Tibial artery (tissue), 4 donors: ENCODE measurements at regions not wholly inside any gene's neighbourhood (a gene's known extent, or its start where the extent isn't known, plus 50 kb on each side); places are given as distances from the start of the nearest gene placed in this dataset.

Experiments
- DNase-seq, 2 donors: peaks; one replicate each; pipeline ENCODE4 v3.0.0-alpha.2; 2019
- H3K27ac ChIP-seq, 2 donors: fragments of 200-600 bp; sonication (generic) in 1 of 2; 1 replicate in 1 of 2; 2 replicates in 1 of 2; pipeline ENCODE4 v1.5.1; 2018 to 2019; ENCODE audit warnings: mild to moderate bottlenecking in 1 of 2
- H3K27me3 ChIP-seq, 2 donors: fragments of 200-600 bp; sonication (generic) in 1 of 2; one replicate each; pipeline versions ENCODE4 v1.5.1 to v1.6.0; 2016 to 2019
- H3K36me3 ChIP-seq, 3 donors: fragments of 200-600 bp; sonication (generic) in 2 of 3; one replicate each; pipeline ENCODE4 v1.5.1; 2016 to 2019; ENCODE audit warnings: mild to moderate bottlenecking in 2 of 3
- H3K4me1 ChIP-seq, 4 donors: fragments of 200-600 bp; sonication (generic) in 2 of 4; 1 replicate in 3 of 4; 2 replicates in 1 of 4; pipeline ENCODE4 v1.5.1; 2016 to 2019
- H3K4me3 ChIP-seq, 2 donors: fragments of 200-600 bp; sonication (generic) in 1 of 2; 1 replicate in 1 of 2; 2 replicates in 1 of 2; pipeline ENCODE4 v1.5.1; 2018 to 2019; ENCODE audit warnings: mild to moderate bottlenecking in 2 of 2
- H3K9me3 ChIP-seq, 3 donors: fragments of 200-600 bp; sonication (generic) in 1 of 3; one replicate each; pipeline ENCODE4 v1.5.1; 2016 to 2019
- CTCF ChIP-seq, 2 experiments: fragments of 200-600 bp in 1 of 2; fragments of 450-650 bp in 1 of 2; IDR thresholded peaks; one replicate each; pipeline ENCODE4 v1.5.1; 2017 to 2019; ENCODE audit warnings: antibody characterized with exemption in 2 of 2, mild to moderate bottlenecking in 1 of 2, moderate library complexity in 1 of 2
- intact Hi-C: fragments of 100-400 bp; cut with DNase I; formaldehyde crosslinking; loops from one replicate; pipeline ENCODE4 v1.15.0; 2023; ENCODE audit warnings: low total_unique reads

- TF ChIP-seq CTCF (IDR thresholded peaks at IDR 0.05) = no peak
- no peak overlapping the region for H3K4me3 ChIP-seq
- no peaks in the 10 kb centered on the region for H3K36me3 ChIP-seq
- H3K9me3 ChIP-seq = no peaks in the 10 kb centered on the region
- no peaks in the 10 kb centered on the region for H3K4me1 ChIP-seq
- no peaks in the 10 kb centered on the region for H3K27me3 ChIP-seq
- no peak for DNase-seq
- H3K27ac ChIP-seq = no peak overlapping the region
- intact Hi-C loops = no loop called here
Measured at GRCh38 chr5:103428923-103429322, 133.7 kb downstream of the NUDT12 start.

- no peak for TF ChIP-seq CTCF (IDR thresholded peaks at IDR 0.05)
- Histone ChIP-seq H3K36me3 (no peaks in the 10 kb centered on the region), H3K4me3 (no peak overlapping the region), H3K27me3 (no peaks in the 10 kb centered on the region), H3K27ac (no peak overlapping the region), H3K4me1 (no peaks in the 10 kb centered on the region), H3K9me3 (no peaks in the 10 kb centered on the region)
- intact Hi-C loops = no loop called here
- no peak for DNase-seq
Measured at GRCh38 chr5:103428411-103428871, 134.1 kb downstream of the NUDT12 start.

GRCh38 chr5:103427326-103427725 lies 135.3 kb downstream of the NUDT12 start:
- no peak overlapping the region for H3K27ac ChIP-seq
- no peaks in the 10 kb centered on the region for H3K4me1 ChIP-seq
- no peaks in the 10 kb centered on the region for H3K9me3 ChIP-seq
- no peak for DNase-seq
- no peaks in the 10 kb centered on the region for H3K27me3 ChIP-seq
- H3K4me3 ChIP-seq = no peak overlapping the region
- H3K36me3 ChIP-seq = no peaks in the 10 kb centered on the region
- intact Hi-C loops = no loop called here
- no peak for TF ChIP-seq CTCF (IDR thresholded peaks at IDR 0.05)

- Histone ChIP-seq H3K27me3 (no peaks in the 10 kb centered on the region), H3K27ac (no peak overlapping the region), H3K36me3 (no peaks in the 10 kb centered on the region), H3K4me1 (no peaks in the 10 kb centered on the region), H3K4me3 (no peak overlapping the region), H3K9me3 (no peaks in the 10 kb centered on the region)
- no peak for TF ChIP-seq CTCF (IDR thresholded peaks at IDR 0.05)
- DNase-seq = no peak
- intact Hi-C loops = no loop called here
Measured at GRCh38 chr5:103425686-103426454, 136.7 kb downstream of the NUDT12 start.

- Histone ChIP-seq H3K9me3 (no peaks in the 10 kb centered on the region), H3K36me3 (no peaks in the 10 kb centered on the region)
Measured at GRCh38 chr5:103424453-103425205, 138.0 kb downstream of the NUDT12 start.

More at GRCh38 chr5:103424453-103425205, 138.0 kb downstream of the NUDT12 start:
- Histone ChIP-seq H3K27me3 (no peaks in the 10 kb centered on the region), H3K4me3 (no peak overlapping the region), H3K4me1 (no peaks in the 10 kb centered on the region), H3K27ac (no peak overlapping the region)
- no peak for DNase-seq
- no peak for TF ChIP-seq CTCF (IDR thresholded peaks at IDR 0.05)
- intact Hi-C loops = no loop called here
